Amniotic epithelial cell (primary cell): ENCODE measurements at regions not wholly inside any gene's neighbourhood (a gene's known extent, or its start where the extent isn't known, plus 50 kb on each side); places are given as distances from the start of the nearest gene placed in this dataset.

ENCODE experiments used
- DNase-seq: peaks from one replicate; pipeline ENCODE4 v3.0.0-alpha.2; 2010; ENCODE audit warnings: low read depth

DNA sequence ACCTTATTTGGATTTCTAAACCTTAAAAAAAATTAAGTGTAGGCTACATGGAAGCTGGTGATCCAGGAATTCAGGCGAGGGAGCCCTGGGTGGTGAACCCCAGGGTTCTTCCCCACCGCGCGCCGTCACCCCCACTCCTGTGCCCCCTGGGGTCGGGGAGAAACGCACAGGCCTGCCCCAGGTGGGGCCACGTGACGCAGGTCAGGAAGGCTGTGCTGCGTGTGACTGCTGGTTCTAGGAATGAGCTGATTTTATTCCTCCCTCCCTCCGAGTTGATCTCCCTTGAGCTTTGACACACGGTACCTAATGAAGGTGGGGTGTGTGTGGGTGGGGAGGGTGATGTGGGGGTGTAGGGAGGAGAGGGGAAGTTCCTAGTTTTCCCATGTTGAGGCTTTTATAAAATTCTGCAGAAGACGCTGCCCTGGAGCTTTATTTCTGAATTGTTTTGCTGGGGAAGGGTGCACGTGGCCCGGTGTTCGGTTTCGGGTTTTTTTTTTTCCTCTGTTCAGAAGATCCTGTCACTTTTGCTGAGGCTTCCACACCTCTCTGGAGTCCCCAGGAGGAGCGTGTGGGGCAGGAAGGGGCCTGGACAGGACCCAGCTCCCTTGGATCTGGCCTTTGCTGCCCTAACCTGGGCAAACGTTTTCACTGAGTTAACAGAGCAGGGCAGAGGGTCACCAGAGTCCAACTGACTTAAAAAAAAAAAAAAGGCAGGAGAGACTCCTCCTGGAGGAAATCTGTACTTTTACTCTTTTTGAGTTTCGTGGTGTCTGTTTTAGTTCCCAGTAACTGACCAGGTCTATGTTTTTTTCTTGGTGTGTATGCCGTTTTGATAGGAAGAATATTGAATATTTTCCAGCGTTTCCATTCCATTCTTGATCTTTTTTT, 55.8 kb upstream of the GSE1 start:
- no peak for DNase-seq

- DNase-seq, result no peak
These were observed 55.0 kb upstream of the GSE1 start for GRCh38 chr16:85557971-85558657.

GRCh38 chr16:85560932-85561247, 52.2 kb upstream of the GSE1 start:
- no peak for DNase-seq

DNA sequence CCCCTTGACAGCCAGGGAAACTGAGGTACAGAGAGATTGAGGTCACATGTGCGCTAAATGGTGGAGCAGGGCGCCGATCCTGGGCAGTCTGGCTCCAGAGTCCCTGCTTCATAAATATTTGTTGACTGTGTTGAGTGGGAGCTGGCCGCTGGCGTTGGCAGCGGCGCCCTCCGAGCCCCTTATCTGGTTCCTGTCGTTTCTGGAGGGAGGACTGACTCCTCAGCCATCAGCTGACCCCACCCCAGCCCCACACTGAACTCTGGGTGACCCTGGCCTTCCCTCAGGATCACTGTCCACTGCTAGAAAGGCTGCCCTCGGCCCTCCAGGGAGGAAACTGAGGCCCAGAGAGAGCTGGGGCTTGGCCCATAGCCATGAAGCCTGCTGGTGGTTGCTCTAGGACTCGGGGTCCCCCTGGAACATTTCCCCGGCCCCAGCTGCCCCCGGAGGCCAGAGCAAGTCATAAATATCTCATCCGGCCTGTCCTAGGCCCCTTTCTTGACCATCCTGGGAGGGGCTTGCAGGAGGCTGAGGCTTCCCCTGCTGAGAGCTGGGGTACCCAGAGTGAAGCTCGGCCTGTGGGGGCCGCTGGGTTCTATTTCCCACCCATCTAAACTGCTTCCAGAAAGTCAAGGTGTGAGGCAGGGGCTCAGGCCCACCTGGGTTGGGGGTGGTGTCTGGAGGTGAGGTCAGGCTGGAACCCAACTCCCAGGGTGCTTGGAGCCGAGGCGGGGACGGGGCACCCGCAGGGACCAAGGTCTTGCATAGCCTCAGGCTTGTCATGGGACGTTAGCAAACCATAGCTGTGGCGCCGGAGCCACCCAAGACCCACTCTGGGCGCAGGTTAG, 51.7 kb upstream of the GSE1 start:
- no peak for DNase-seq

- DNase-seq, result no peak
These were observed 50.9 kb upstream of the GSE1 start for GRCh38 chr16:85562093-85562786.

GRCh38 chr16:85563034-85563433, 50.1 kb upstream of the GSE1 start:
- no peak for DNase-seq
